ENCODE measurements at regions not wholly inside any gene's neighbourhood (a gene's known extent, or its start where the extent isn't known, plus 50 kb on each side); places are given as distances from the start of the nearest gene placed in this dataset.
"Not testable (repeated sequence)": the region's sequence is repeated elsewhere in the genome, so short reads cannot be mapped to it uniquely, and the experiment has no call there.

DNA sequence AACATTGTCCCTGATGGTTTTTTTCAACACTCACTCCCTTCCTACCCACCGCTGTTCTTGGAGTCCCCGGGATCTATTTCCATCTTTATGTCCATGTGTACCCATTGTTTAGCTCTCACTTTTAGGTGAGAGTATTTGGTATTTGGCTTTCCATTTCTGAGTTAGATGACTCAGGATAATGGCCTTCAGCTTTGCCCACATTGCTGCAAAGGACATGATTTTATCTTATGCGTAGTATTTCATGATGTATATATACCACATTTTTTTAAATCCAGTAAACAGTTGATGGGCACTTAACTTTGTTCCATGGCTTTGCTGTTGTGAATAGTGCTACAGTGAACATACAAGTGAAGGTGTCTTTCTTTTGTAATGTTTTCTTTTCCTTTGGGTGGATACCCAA is 123.5 kb upstream of the KITLG start:
- ATAC-seq = no peak

DNA sequence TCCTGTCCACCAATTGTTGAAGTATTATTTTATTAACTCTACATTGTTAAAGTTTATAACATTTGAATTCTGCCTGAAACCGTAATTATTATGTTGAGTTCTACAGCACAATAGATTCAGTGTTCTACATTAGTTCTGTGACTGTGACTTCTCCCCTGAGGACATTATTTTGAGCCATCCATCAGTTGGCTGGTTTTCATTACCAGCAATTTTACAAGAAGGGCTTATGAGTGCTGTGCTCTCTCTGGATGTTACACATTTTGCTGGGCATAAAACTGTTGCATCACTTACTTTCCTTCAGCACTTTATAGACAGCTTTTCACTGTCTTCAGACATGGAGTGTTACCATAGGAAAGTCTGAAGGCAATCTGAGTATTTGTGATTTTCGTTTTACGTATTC is 118.2 kb upstream of the KITLG start:
- DNase-seq (no peak), ATAC-seq (no peak)

More for the DNA sequence above, 123.5 kb upstream of the KITLG start:
- DNase-seq = no peak

DNA sequence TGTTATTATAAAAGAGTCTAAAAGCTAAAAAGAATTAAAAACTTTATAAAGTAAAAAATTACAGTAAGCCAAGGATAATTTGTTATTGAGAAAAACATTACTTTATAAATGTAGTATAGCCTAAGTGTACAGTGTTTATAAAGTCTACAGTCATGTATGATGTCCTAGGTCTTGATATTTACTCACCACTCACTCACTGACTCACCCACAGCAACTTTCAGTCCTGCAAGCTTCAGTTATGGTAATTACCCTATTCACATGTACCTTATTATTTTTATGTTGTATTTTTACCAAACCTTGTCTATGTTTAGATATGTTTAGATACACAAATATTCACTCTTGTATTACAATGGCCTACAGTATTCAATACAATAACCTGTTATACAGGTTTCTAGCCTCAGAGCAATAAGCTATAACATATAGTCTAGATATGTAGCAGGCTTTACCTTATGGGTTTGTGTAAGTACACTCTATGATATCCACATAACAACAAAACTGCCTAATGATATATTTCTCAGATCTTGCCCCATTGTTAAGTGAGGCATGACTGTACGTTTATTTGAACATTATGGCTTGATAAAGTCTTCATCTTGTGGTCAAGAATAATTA is 113.7 kb upstream of the KITLG start:
- DNase-seq (no peak), ATAC-seq (no peak)

- no peak for ATAC-seq
- DNase-seq = no peak
These were observed 111.5 kb upstream of the KITLG start for GRCh38 chr12:88691811-88692210.

DNA sequence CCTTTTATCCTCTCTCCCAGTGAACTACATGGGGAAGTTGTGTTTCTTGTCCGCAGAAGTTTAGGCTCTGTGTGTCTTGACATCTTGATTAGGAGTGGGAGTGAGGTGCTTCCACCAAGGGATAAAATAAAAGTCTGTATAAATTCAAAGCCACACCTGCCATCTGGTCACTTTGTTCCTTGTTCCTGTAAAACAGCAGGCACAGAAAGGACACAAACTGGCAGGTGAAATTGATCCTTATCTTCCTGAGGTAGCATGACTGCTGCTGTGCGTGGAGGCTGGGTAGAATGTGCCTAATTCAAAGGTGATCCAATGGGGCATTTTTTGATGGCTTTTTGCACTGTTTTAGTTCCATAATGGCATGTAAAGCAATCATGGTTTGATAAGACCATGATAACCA is 104.3 kb upstream of the KITLG start:
- DNase-seq = no peak
- no peak for ATAC-seq

DNA sequence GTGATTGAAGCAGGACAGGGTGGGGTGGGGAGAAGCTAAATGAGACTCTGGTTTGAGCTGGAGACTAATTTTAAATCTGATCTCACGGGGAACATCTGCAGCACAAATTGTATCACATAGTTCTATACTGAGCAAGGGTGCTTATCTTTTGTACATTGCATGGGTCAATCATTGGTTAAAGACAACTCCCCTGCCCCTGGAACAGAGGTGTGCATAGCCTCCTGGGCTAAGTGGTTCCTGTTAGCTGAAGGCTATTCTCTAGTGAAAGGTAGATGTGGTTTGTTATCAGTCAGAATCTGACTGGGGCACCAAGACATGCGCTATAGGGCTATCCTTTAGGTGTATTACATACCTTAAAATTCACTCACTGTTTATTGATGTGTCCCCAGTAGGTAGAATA is 103.9 kb upstream of the KITLG start:
- ATAC-seq (no peak), DNase-seq (no peak)

DNA sequence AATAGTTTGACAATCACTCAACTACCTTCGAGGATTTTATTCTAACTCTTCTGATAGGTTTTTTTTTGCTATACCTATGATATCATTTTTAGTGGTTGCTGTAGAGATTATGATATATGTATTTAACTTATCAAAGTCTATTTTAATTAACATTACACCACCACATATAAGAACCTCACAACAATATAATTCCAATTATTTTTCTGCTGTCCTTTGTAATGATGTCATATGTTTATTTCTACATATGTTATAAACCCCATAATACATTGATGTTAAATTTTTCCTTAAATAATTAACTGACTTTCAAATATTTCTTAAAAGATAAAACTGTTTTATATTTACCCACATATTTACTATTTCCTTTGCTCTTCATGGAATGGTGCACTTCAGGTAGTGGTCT is 103.4 kb upstream of the KITLG start:
- no peak for DNase-seq
- ATAC-seq = no peak

GRCh38 chr12:88681271-88681670 is 101.0 kb upstream of the KITLG start:
- DNase-seq = no peak
- ATAC-seq = no peak

- ATAC-seq (no peak), DNase-seq (no peak)
These were observed 97.2 kb upstream of the KITLG start for GRCh38 chr12:88677464-88677863.

DNA sequence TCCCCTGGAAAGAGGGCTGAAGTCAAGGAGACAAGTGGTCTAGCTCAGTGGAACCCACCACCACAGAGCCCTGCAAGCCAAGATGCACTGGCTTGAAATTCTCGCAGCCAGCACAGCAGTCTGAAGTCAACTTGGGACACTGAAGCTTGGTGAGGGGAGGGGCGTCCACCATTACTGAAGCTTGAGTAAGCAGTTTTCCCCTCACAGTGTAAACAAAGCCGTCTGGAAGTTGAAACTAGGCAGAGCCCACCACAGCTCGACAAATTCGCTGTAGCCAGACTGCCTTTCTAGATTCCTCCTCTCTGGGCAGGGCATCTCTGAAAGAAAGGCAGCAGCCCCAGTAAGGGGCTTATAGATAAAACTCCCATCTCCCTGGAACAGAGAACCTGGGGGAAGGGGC is 87.3 kb upstream of the KITLG start:
- not testable (repeated sequence) for DNase-seq, ATAC-seq

GRCh38 chr12:88665071-88665470 is 84.8 kb upstream of the KITLG start:
- DNase-seq (no peak), ATAC-seq (no peak)

- no peak for DNase-seq
- no peak for ATAC-seq
These were observed 82.7 kb upstream of the KITLG start for GRCh38 chr12:88662961-88663360.

DNA sequence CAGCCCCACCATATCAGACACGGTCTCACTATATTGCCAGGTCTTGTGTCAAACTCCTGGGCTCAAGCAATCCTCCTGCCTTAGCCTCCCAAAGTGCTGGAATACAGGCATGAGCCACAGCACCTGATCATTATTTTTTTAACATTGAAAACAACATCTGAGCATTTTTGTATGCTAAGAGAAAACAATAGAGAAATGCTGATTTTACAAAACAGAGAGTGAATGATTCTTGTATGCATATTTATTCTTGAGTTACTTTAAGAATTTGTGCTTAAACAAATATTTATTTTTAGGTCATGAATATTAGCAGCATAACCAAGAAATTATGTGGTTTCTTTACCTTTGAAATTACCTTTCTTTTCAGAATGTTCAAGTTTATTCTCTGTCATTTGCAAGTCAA is 81.8 kb upstream of the KITLG start:
- no peak for ATAC-seq

GRCh38 chr12:88658009-88658408 is 77.7 kb upstream of the KITLG start:
- DNase-seq (no peak), ATAC-seq (no peak)

More for the DNA sequence above, 81.8 kb upstream of the KITLG start:
- DNase-seq = no peak

- ATAC-seq = no peak
- no peak for DNase-seq
These were observed 70.4 kb upstream of the KITLG start for GRCh38 chr12:88650715-88651114.

DNA sequence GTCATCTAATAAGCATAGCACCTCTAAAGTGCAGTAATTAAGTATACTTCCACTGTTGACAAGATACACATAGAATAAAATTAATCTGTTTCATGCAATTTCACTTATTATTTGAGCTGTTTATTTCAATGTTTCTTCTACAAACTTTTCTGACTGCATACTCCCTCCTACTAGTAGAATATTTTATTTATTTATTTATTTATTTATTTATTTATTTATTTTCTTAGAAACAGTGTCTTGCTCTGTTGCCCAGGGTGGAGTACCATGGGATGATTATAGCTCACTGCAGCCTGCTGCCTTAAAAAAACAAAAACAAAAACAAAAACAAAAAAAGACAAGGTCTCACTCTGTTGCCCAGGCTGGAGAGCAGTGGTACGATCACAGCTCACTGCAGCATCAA is 68.4 kb upstream of the KITLG start:
- ATAC-seq (no peak), DNase-seq (no peak)

DNA sequence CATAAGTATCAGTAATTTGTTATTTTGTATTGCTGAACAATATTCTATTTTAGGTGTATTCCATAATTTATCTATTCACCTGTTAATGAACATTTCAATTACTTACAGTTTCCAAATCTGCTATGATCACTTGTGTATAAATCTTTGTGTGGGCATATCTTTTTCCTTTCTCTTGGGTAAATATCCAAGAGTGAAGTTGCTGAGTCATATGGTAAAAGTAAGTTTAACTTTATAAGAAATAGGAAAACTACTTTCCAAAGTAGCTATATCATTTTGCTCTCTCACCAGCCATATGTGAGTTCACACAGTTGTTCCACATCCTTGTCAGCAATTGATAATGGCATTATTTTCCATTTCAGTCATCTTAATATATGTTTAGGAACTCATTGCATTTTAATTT is 66.6 kb upstream of the KITLG start:
- no peak for ATAC-seq
- DNase-seq = no peak

GRCh38 chr12:88645816-88646215 is 65.5 kb upstream of the KITLG start:
- no peak for DNase-seq
- no peak for ATAC-seq

DNA sequence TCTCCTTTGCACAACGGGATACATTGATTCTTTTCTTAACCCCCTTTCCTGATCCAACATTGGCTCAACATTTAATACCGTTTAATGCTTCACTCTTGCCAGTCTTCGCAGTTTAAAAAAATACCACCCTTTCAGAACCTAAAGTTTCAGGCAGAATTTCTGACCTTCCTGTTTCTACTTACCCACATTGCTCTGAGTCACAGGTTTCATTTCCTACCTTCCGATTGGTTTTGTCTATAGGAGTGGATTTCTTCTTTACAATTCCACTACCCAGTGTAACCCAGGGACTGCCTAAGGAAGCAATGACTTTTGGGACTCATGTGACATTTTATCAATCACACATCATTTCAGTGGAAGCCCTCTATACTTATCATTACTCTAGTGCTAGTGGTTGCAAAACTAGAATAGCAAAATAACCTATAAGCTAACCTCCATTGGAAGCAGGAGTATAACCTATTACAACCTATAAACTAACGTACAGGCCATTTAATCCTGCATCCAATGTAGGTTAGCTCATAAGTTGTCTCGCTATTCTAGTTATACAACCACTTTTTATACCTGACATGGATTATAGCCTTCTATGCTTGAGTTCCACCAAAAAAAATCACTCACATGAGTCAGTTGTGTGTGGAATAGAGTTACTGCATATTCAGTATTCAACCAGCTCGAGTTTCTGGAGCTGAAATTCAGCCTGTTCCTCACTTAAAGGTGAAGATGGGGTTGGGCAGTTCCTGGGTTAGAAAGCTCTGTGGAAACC is 64.9 kb upstream of the KITLG start:
- no peak for DNase-seq
- ATAC-seq = no peak

GRCh38 chr12:88643685-88644084 is 63.4 kb upstream of the KITLG start:
- ATAC-seq (no peak), DNase-seq (no peak)

DNA sequence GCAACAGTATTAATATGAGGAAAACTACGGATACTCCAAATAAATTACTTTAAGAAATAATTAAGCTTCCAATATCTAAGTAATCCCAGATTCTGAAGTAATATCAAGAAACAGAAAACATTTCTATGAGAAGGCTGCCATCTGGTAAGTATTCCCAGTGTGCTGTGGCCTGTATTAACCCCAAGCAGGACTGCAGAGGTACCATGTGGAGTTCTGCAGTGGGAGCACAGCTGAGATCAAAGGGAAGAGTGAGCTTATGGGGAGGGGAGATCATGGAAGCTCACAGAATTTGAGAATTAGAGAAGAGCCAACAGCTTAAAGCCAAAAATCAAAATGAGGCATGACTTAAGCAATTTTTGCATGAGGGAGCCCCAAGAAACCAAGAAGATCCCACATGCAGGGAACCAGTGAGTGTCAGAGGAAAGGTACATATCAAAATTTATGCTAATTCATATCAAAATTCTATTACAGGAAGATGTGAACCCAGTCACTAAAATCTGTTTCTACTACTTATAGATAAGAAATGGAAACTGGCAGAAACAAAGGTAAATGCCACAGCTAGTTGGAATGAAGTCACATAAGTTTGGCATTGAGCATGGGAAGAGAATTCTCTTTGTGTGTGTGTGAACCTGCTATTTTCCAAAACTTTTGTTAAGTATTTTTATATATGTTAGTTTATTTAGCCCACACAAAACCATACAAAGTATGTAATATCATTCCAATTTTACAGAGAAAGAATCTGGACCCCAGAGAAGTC is 62.6 kb upstream of the KITLG start:
- DNase-seq = no peak
- no peak for ATAC-seq

- ATAC-seq = no peak
These were observed 58.9 kb upstream of the KITLG start for GRCh38 chr12:88638966-88639760.

GRCh38 chr12:88638388-88638787 is 58.1 kb upstream of the KITLG start:
- no peak for ATAC-seq
- DNase-seq = no peak

More at GRCh38 chr12:88638966-88639760, 58.9 kb upstream of the KITLG start:
- DNase-seq = no peak
